ENCODE measurements at regions not wholly inside any gene's neighbourhood (a gene's known extent, or its start where the extent isn't known, plus 50 kb on each side); places are given as distances from the start of the nearest gene placed in this dataset.

DNA sequence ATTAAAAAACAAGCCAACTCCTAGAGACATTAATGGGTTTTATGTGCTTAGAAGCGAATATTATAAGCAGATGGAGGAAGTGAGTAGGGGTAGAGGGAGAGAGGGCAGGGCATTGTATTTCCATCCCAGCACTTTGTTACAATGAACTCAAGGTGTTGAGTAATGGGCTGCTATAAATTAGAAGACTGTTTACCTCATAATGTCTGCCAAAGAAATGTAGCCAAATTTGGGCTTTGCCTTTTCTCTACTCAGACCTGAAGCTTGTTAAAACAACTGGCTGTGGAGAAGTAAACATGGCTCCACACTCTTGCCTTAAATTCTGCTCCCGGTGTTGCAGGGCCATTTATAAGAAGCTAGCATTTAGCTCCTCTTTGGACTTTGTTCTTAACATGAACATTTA lies 134.7 kb downstream of the PMP22 start:
- Mint-ChIP-seq H3K4me3 (no peak overlapping the region), H3K9me3 (peaks cover 0 to 3% (median 0%) of the 10 kb centered on the region in 3 donors), H3K4me1 (no peaks in the 10 kb centered on the region), H3K27ac (no peak overlapping the region), H3K27me3 (peaks cover 8 to 9% of the 10 kb centered on the region in 2 donors), H3K36me3 (no peaks in the 10 kb centered on the region)
- Histone ChIP-seq H3K4me3 (ENCODE audit: control insufficient read depth in 1 of 2, extremely low read depth in 1 of 2, low read length in 1 of 2) (no peak overlapping the region), H3K4me1 (ENCODE audit: control insufficient read depth in 1 of 2, extremely low read depth in 1 of 2, insufficient read depth in 2 of 2, low read length in 2 of 2) (no peaks in the 10 kb centered on the region), H3K9me3 (no peaks in the 10 kb centered on the region), H3K27ac (ENCODE audit: low read length) (no peak overlapping the region), H3K27me3 (replicated peaks in 1 of 2; ENCODE audit: control insufficient read depth in 2 of 2, extremely low read depth in 1 of 2, insufficient read depth in 2 of 2, low read length in 1 of 2) (no peaks in the 10 kb centered on the region), H3K36me3 (ENCODE audit: control insufficient read depth in 2 of 2, extremely low read depth in 1 of 2, insufficient read depth in 1 of 2, low read length in 1 of 2) (no peaks in the 10 kb centered on the region)
- ATAC-seq (replicated peaks in 1 of 4) (no peak), DNase-seq (no peak)
- CTCF ChIA-PET: no interaction called here
- POLR2A ChIA-PET: no interaction called here
- no CpG with 5 or more reads among the region's 2 CpGs for WGBS (ENCODE audit: insufficient coverage)

DNA sequence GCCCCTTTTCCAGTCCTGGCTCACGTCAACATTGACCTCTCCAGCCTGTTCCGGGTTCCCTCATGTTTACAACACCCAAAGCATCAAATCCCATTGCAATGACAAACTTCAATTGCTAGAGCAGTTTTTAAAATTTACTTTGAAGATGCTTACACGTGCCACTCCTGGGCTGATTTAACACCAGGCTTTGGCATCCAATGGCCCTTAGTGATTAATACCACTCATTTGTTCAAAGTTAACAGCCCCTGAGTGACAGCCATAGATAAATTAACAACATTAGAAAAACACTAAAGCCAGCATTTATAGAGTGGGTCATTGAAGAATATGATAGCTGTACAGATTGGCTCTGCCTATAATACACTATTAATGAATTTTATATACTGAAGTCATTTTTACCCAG lies 135.1 kb downstream of the PMP22 start:
- 80% methylated on average over 2 of the region's 3 CpGs for WGBS (ENCODE audit: insufficient coverage)
- no peaks in the 10 kb centered on the region for H3K9me3 ChIP-seq
- Mint-ChIP-seq H3K4me1 (no peaks in the 10 kb centered on the region), H3K27ac (no peak overlapping the region), H3K27me3 (peaks cover 8 to 10% of the 10 kb centered on the region in 2 donors), H3K4me3 (no peak overlapping the region), H3K9me3 (peaks cover 0 to 7% (median 0%) of the 10 kb centered on the region in 3 donors), H3K36me3 (no peaks in the 10 kb centered on the region)
- no peaks in the 10 kb centered on the region for H3K27me3 ChIP-seq (replicated peaks in 1 of 2; ENCODE audit: control insufficient read depth in 2 of 2, extremely low read depth in 1 of 2, insufficient read depth in 2 of 2, low read length in 1 of 2)
- POLR2A ChIA-PET: no interaction called here
- no peaks in the 10 kb centered on the region for H3K4me1 ChIP-seq (ENCODE audit: control insufficient read depth in 1 of 2, extremely low read depth in 1 of 2, insufficient read depth in 2 of 2, low read length in 2 of 2)
- ATAC-seq (replicated peaks in 1 of 4): no peak
- no peaks in the 10 kb centered on the region for H3K36me3 ChIP-seq (ENCODE audit: control insufficient read depth in 2 of 2, extremely low read depth in 1 of 2, insufficient read depth in 1 of 2, low read length in 1 of 2)
- CTCF ChIA-PET: no interaction called here
- H3K4me3 ChIP-seq (ENCODE audit: control insufficient read depth in 1 of 2, extremely low read depth in 1 of 2, low read length in 1 of 2): no peak overlapping the region
- DNase-seq: no peak
- no peak overlapping the region for H3K27ac ChIP-seq (ENCODE audit: low read length)

- Histone ChIP-seq H3K27me3 (replicated peaks in 1 of 2; ENCODE audit: control insufficient read depth in 2 of 2, extremely low read depth in 1 of 2, insufficient read depth in 2 of 2, low read length in 1 of 2) (peaks cover 0 to 4% of the 10 kb centered on the region in 2 experiments), H3K4me3 (ENCODE audit: control insufficient read depth in 1 of 2, extremely low read depth in 1 of 2, low read length in 1 of 2) (no peak overlapping the region), H3K9me3 (no peaks in the 10 kb centered on the region), H3K36me3 (ENCODE audit: control insufficient read depth in 2 of 2, extremely low read depth in 1 of 2, insufficient read depth in 1 of 2, low read length in 1 of 2) (no peaks in the 10 kb centered on the region), H3K27ac (ENCODE audit: low read length) (no peak overlapping the region), H3K4me1 (ENCODE audit: control insufficient read depth in 1 of 2, extremely low read depth in 1 of 2, insufficient read depth in 2 of 2, low read length in 2 of 2) (no peaks in the 10 kb centered on the region)
- ChIA-PET POLR2A (no interaction called here), CTCF (no interaction called here)
- no peaks in the 10 kb centered on the region for H3K36me3 Mint-ChIP-seq
- no CpG with 5 or more reads among the region's 1 CpG for WGBS (ENCODE audit: insufficient coverage)
- DNase-seq: no peak
- peaks cover 0 to 6% (median 0%) of the 10 kb centered on the region in 3 donors for H3K9me3 Mint-ChIP-seq
- no peaks in the 10 kb centered on the region for H3K4me1 Mint-ChIP-seq
- peaks cover 10 to 22% of the 10 kb centered on the region in 2 donors for H3K27me3 Mint-ChIP-seq
- no peak for ATAC-seq (replicated peaks in 1 of 4)
- H3K4me3 Mint-ChIP-seq: no peak overlapping the region
- H3K27ac Mint-ChIP-seq: no peak overlapping the region
These were observed 140.4 kb downstream of the PMP22 start for GRCh38 chr17:15124746-15125145.

GRCh38 chr17:15124264-15124595 lies 140.9 kb downstream of the PMP22 start:
- H3K27me3 Mint-ChIP-seq: peaks cover 9 to 22% of the 10 kb centered on the region in 2 donors
- DNase-seq (no peak), ATAC-seq (replicated peaks in 1 of 4) (no peak)
- H3K4me3 ChIP-seq (ENCODE audit: control insufficient read depth in 1 of 2, extremely low read depth in 1 of 2, low read length in 1 of 2): no peak overlapping the region
- H3K27ac ChIP-seq (ENCODE audit: low read length): no peak overlapping the region
- WGBS (ENCODE audit: insufficient coverage): no CpG with 5 or more reads among the region's 2 CpGs
- no peaks in the 10 kb centered on the region for H3K36me3 Mint-ChIP-seq
- H3K9me3 ChIP-seq: no peaks in the 10 kb centered on the region
- POLR2A ChIA-PET: no interaction called here
- H3K36me3 ChIP-seq (ENCODE audit: control insufficient read depth in 2 of 2, extremely low read depth in 1 of 2, insufficient read depth in 1 of 2, low read length in 1 of 2): no peaks in the 10 kb centered on the region
- peaks cover 0 to 4% of the 10 kb centered on the region in 2 experiments for H3K27me3 ChIP-seq (replicated peaks in 1 of 2; ENCODE audit: control insufficient read depth in 2 of 2, extremely low read depth in 1 of 2, insufficient read depth in 2 of 2, low read length in 1 of 2)
- H3K27ac Mint-ChIP-seq: no peak overlapping the region
- H3K4me1 ChIP-seq (ENCODE audit: control insufficient read depth in 1 of 2, extremely low read depth in 1 of 2, insufficient read depth in 2 of 2, low read length in 2 of 2): no peaks in the 10 kb centered on the region
- H3K9me3 Mint-ChIP-seq: peaks cover 0 to 6% (median 0%) of the 10 kb centered on the region in 3 donors
- no peak overlapping the region for H3K4me3 Mint-ChIP-seq
- H3K4me1 Mint-ChIP-seq: no peaks in the 10 kb centered on the region
- CTCF ChIA-PET: no interaction called here

- 76% methylated on average over 4 of the region's 5 CpGs for WGBS (ENCODE audit: insufficient coverage)
- Histone ChIP-seq H3K4me1 (ENCODE audit: control insufficient read depth in 1 of 2, extremely low read depth in 1 of 2, insufficient read depth in 2 of 2, low read length in 2 of 2) (no peaks in the 10 kb centered on the region), H3K9me3 (no peaks in the 10 kb centered on the region), H3K27ac (ENCODE audit: low read length) (no peak overlapping the region), H3K36me3 (ENCODE audit: control insufficient read depth in 2 of 2, extremely low read depth in 1 of 2, insufficient read depth in 1 of 2, low read length in 1 of 2) (no peaks in the 10 kb centered on the region), H3K27me3 (replicated peaks in 1 of 2; ENCODE audit: control insufficient read depth in 2 of 2, extremely low read depth in 1 of 2, insufficient read depth in 2 of 2, low read length in 1 of 2) (peaks cover 0 to 4% of the 10 kb centered on the region in 2 experiments), H3K4me3 (ENCODE audit: control insufficient read depth in 1 of 2, extremely low read depth in 1 of 2, low read length in 1 of 2) (no peak overlapping the region)
- no peaks in the 10 kb centered on the region for H3K4me1 Mint-ChIP-seq
- no peak overlapping the region for H3K27ac Mint-ChIP-seq
- CTCF ChIA-PET: no interaction called here
- DNase-seq (no peak), ATAC-seq (replicated peaks in 1 of 4) (no peak)
- no peaks in the 10 kb centered on the region for H3K36me3 Mint-ChIP-seq
- H3K4me3 Mint-ChIP-seq: no peak overlapping the region
- H3K9me3 Mint-ChIP-seq: peaks cover 0 to 6% (median 0%) of the 10 kb centered on the region in 3 donors
- POLR2A ChIA-PET: no interaction called here
- H3K27me3 Mint-ChIP-seq: peaks cover 12 to 25% of the 10 kb centered on the region in 2 donors
These were observed 141.4 kb downstream of the PMP22 start for GRCh38 chr17:15123593-15124263.

- H3K4me3 ChIP-seq (ENCODE audit: control insufficient read depth in 1 of 2, extremely low read depth in 1 of 2, low read length in 1 of 2): no peak overlapping the region
- H3K27ac ChIP-seq (ENCODE audit: low read length): no peak overlapping the region
- no peaks in the 10 kb centered on the region for H3K9me3 ChIP-seq
- ATAC-seq (replicated peaks in 1 of 4) (no peak), DNase-seq (no peak)
- H3K27me3 ChIP-seq (replicated peaks in 1 of 2; ENCODE audit: control insufficient read depth in 2 of 2, extremely low read depth in 1 of 2, insufficient read depth in 2 of 2, low read length in 1 of 2): peaks cover 0 to 4% of the 10 kb centered on the region in 2 experiments
- whole genome bisulfite sequencing (ENCODE audit: insufficient coverage): 62% methylated on average over 3 of the region's 4 CpGs
- POLR2A ChIA-PET: no interaction called here
- CTCF ChIA-PET: no interaction called here
- Mint-ChIP-seq H3K4me1 (no peaks in the 10 kb centered on the region), H3K4me3 (no peak overlapping the region), H3K36me3 (no peaks in the 10 kb centered on the region), H3K27ac (no peak overlapping the region), H3K9me3 (peaks cover 0 to 12% (median 0%) of the 10 kb centered on the region in 3 donors), H3K27me3 (peaks cover 12 to 30% of the 10 kb centered on the region in 2 donors)
- no peaks in the 10 kb centered on the region for H3K36me3 ChIP-seq (ENCODE audit: control insufficient read depth in 2 of 2, extremely low read depth in 1 of 2, insufficient read depth in 1 of 2, low read length in 1 of 2)
- H3K4me1 ChIP-seq (ENCODE audit: control insufficient read depth in 1 of 2, extremely low read depth in 1 of 2, insufficient read depth in 2 of 2, low read length in 2 of 2): no peaks in the 10 kb centered on the region
These were observed 142.3 kb downstream of the PMP22 start for GRCh38 chr17:15122857-15123256.

DNA sequence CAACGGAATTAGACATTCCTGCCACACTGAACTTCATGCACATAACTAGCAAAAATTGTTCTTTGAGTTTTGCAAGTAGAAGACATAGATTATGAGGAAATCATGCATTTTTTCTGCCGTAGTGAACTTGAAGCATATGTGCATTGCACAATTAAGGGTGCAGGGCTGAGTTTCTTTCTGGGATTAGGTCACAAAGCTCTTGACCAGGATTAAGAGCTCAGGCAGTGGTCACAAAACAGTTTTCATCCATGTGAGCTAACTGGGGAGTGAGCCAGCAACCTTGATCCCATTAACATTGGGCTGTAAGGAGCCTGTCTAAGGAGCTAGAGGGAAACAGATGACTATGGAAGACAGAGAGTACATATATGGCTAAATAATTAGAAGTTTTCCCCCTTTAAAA lies 143.7 kb downstream of the PMP22 start:
- Mint-ChIP-seq H3K4me3 (no peak overlapping the region), H3K4me1 (no peaks in the 10 kb centered on the region), H3K36me3 (no peaks in the 10 kb centered on the region), H3K27ac (no peak overlapping the region), H3K9me3 (peaks cover 0 to 19% (median 4%) of the 10 kb centered on the region in 3 donors), H3K27me3 (peaks cover 13 to 36% of the 10 kb centered on the region in 2 donors)
- no peaks in the 10 kb centered on the region for H3K36me3 ChIP-seq (ENCODE audit: control insufficient read depth in 2 of 2, extremely low read depth in 1 of 2, insufficient read depth in 1 of 2, low read length in 1 of 2)
- H3K4me3 ChIP-seq (ENCODE audit: control insufficient read depth in 1 of 2, extremely low read depth in 1 of 2, low read length in 1 of 2): no peak overlapping the region
- ATAC-seq (replicated peaks in 1 of 4): no peak
- no peak overlapping the region for H3K27ac ChIP-seq (ENCODE audit: low read length)
- WGBS (ENCODE audit: insufficient coverage): 80% methylated on average over 1 of the region's 2 CpGs
- peaks cover 0 to 4% of the 10 kb centered on the region in 2 experiments for H3K27me3 ChIP-seq (replicated peaks in 1 of 2; ENCODE audit: control insufficient read depth in 2 of 2, extremely low read depth in 1 of 2, insufficient read depth in 2 of 2, low read length in 1 of 2)
- ChIA-PET CTCF (no interaction called here), POLR2A (no interaction called here)
- H3K4me1 ChIP-seq (ENCODE audit: control insufficient read depth in 1 of 2, extremely low read depth in 1 of 2, insufficient read depth in 2 of 2, low read length in 2 of 2): no peaks in the 10 kb centered on the region
- no peaks in the 10 kb centered on the region for H3K9me3 ChIP-seq
- no peak for DNase-seq

All from T-cell (primary cell).